ENCODE measurements at regions not wholly inside any gene's neighbourhood (a gene's known extent, or its start where the extent isn't known, plus 50 kb on each side); places are given as distances from the start of the nearest gene placed in this dataset.

GRCh38 chr2:12554224-12555011 is 162.3 kb upstream of the TRIB2 start:
- Histone ChIP-seq H3K9me3 (replicated peaks; ENCODE audit: control insufficient read depth, insufficient read depth, low read length) (no peaks in the 10 kb centered on the region), H3K9ac (replicated peaks; ENCODE audit: extremely low read depth, insufficient read depth, low read length) (no peak overlapping the region), H3K4me2 (ENCODE audit: insufficient read depth, low read length) (peak overlapping the region; percentile 49), H3K27me3 (ENCODE audit: control insufficient read depth in 2 of 2, insufficient read depth in 2 of 2, low read length in 2 of 2) (no peaks in the 10 kb centered on the region), H3K27ac (ENCODE audit: insufficient read depth, low read depth, low read length) (no peak overlapping the region), H3K4me1 (ENCODE audit: control insufficient read depth, extremely low read depth, insufficient read depth, low read length) (peaks cover 23% of the 10 kb centered on the region), H3K9me1 (replicated peaks; ENCODE audit: control insufficient read depth, extremely low read depth, insufficient read depth, low read length) (no peaks in the 10 kb centered on the region), H4K20me1 (replicated peaks; ENCODE audit: control insufficient read depth, extremely low read depth, insufficient read depth, low read length) (no peaks in the 10 kb centered on the region), H3K79me2 (ENCODE audit: control insufficient read depth, insufficient read depth, low read length) (no peaks in the 10 kb centered on the region), H3K4me3 (replicated peaks in 1 of 3; ENCODE audit: insufficient read depth in 1 of 3, low read depth in 1 of 3, low read length in 3 of 3) (no peak overlapping the region), H3K36me3 (ENCODE audit: control insufficient read depth in 2 of 2, extremely low read depth in 1 of 2, insufficient read depth in 2 of 2, low read length in 2 of 2) (no peaks in the 10 kb centered on the region), H2AFZ (ENCODE audit: low read depth, low read length) (no peak overlapping the region)
- ChIA-PET POLR2A (interaction anchor here (1.7 kb wide), 1 partner anchor 162 kb away, joined by 4 read pairs; the partner anchor contains the start of gene TRIB2), CTCF (interaction anchor here (0.6 to 3.3 kb wide), 4 partner anchors 162 to 725 kb away, joined by 3 to 30 read pairs (median 4); partner anchors contain the start of gene TRIB2)
- BruUV-seq (replicated peaks), result no TSS peak
- no peak for TF ChIP-seq FOS (IDR thresholded peaks at IDR 0.05; ENCODE audit: borderline replicate concordance, insufficient read depth, low read length)
- no peak for TF ChIP-seq JUN (IDR thresholded peaks at IDR 0.05; ENCODE audit: borderline replicate concordance, insufficient read depth, insufficient read length, low read depth)
- no peak for TF ChIP-seq EZH2 (IDR thresholded peaks at IDR 0.05; ENCODE audit: borderline replicate concordance, low read depth, low read length, severe bottlenecking)
- TF ChIP-seq POLR2A (IDR thresholded peaks at IDR 0.05; ENCODE audit: low read depth, low read length), result no peak
- TF ChIP-seq POLR2AphosphoS5 (IDR thresholded peaks at IDR 0.05; ENCODE audit: insufficient read depth, low read depth, low read length), result no peak
- TF ChIP-seq, protein P1, sequence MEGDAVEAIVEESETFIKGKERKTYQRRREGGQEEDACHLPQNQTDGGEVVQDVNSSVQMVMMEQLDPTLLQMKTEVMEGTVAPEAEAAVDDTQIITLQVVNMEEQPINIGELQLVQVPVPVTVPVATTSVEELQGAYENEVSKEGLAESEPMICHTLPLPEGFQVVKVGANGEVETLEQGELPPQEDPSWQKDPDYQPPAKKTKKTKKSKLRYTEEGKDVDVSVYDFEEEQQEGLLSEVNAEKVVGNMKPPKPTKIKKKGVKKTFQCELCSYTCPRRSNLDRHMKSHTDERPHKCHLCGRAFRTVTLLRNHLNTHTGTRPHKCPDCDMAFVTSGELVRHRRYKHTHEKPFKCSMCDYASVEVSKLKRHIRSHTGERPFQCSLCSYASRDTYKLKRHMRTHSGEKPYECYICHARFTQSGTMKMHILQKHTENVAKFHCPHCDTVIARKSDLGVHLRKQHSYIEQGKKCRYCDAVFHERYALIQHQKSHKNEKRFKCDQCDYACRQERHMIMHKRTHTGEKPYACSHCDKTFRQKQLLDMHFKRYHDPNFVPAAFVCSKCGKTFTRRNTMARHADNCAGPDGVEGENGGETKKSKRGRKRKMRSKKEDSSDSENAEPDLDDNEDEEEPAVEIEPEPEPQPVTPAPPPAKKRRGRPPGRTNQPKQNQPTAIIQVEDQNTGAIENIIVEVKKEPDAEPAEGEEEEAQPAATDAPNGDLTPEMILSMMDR (IDR thresholded peaks at IDR 0.05; ENCODE audit: extremely low read depth in 1 of 2, insufficient read depth in 1 of 2, low read depth in 1 of 2, low read length in 2 of 2), result no peak
- TF ChIP-seq GATA2 (IDR thresholded peaks at IDR 0.05; ENCODE audit: insufficient read depth, insufficient read length, low read depth, low read length), result no peak
- no peak for TF ChIP-seq MYC (IDR thresholded peaks at IDR 0.05; ENCODE audit: low read depth, low read length)
- TF ChIP-seq, protein P2, sequence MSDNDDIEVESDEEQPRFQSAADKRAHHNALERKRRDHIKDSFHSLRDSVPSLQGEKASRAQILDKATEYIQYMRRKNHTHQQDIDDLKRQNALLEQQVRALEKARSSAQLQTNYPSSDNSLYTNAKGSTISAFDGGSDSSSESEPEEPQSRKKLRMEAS (IDR thresholded peaks at IDR 0.05; ENCODE audit: insufficient read depth, insufficient read length), result no peak
- dilution Hi-C loops (cut with MboI; ENCODE audit: extremely low pct_ligation_motif_present, low sequenced_read_pairs) (loop anchor here (25.0 kb wide), 1 partner anchor 158 kb away; the partner anchor contains the start of gene TRIB2), intact Hi-C loops (cut with micrococcal nuclease) (loop anchor here (1.0 to 10.0 kb wide), 10 partner anchors 75 to 727 kb away; partner anchors contain the start of gene TRIB2)
- no peak for FAIRE-seq
- DNase-seq (ENCODE audit: low read depth, low spot score), result no peak

Measured in endothelial cell of umbilical vein (primary cell).